Transverse colon (tissue), 4 donors: ENCODE measurements at regions not wholly inside any gene's neighbourhood (a gene's known extent, or its start where the extent isn't known, plus 50 kb on each side); places are given as distances from the start of the nearest gene placed in this dataset.

Experiments used
- EP300 ChIP-seq: sonication (generic); formaldehyde crosslinking; IDR thresholded peaks from one replicate; pipeline ENCODE4 v1.6.1; 2017; ENCODE audit warnings: antibody characterized with exemption, low read depth
- POLR2A ChIP-seq: fragments of 450-650 bp; IDR thresholded peaks from one replicate; pipeline ENCODE4 v1.6.1; 2016; ENCODE audit warnings: antibody characterized with exemption, mild to moderate bottlenecking, moderate library complexity
- POLR2AphosphoS5 ChIP-seq, 3 donors: sonication (generic); formaldehyde crosslinking; IDR thresholded peaks; one replicate each; pipeline ENCODE4 v1.6.1; 2016; ENCODE audit warnings: antibody characterized with exemption in 3 of 3
- TF ChIP-seq, protein P1 (sequence below), 5 experiments: fragments of 200-600 bp in 3 of 5; fragments of 450-650 bp in 2 of 5; sonication (generic) in 3 of 5; IDR thresholded peaks; 1 replicate in 2 of 5; 2 replicates in 3 of 5; pipeline ENCODE4 v1.5.1; 2016 to 2017; ENCODE audit warnings: antibody characterized with exemption in 5 of 5, inconsistent platforms in 3 of 5, mild to moderate bottlenecking in 2 of 5, moderate library complexity in 1 of 5

GRCh38 chr9:113649855-113650206 lies 186.3 kb downstream of the RGS3 start:
- TF ChIP-seq, protein P1, sequence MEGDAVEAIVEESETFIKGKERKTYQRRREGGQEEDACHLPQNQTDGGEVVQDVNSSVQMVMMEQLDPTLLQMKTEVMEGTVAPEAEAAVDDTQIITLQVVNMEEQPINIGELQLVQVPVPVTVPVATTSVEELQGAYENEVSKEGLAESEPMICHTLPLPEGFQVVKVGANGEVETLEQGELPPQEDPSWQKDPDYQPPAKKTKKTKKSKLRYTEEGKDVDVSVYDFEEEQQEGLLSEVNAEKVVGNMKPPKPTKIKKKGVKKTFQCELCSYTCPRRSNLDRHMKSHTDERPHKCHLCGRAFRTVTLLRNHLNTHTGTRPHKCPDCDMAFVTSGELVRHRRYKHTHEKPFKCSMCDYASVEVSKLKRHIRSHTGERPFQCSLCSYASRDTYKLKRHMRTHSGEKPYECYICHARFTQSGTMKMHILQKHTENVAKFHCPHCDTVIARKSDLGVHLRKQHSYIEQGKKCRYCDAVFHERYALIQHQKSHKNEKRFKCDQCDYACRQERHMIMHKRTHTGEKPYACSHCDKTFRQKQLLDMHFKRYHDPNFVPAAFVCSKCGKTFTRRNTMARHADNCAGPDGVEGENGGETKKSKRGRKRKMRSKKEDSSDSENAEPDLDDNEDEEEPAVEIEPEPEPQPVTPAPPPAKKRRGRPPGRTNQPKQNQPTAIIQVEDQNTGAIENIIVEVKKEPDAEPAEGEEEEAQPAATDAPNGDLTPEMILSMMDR (IDR thresholded peaks at IDR 0.05): no peak
- no peak for TF ChIP-seq EP300
- TF ChIP-seq POLR2A: no peak
- TF ChIP-seq POLR2AphosphoS5 (IDR thresholded peaks at IDR 0.05): no peak
